SK-N-SH treated with all-trans-retinoic acid at 6 μM for 48 hours (cell line): ENCODE measurements at regions not wholly inside any gene's neighbourhood (a gene's known extent, or its start where the extent isn't known, plus 50 kb on each side); places are given as distances from the start of the nearest gene placed in this dataset.
A peak's percentile ranks its signal among the peaks of the same experiment; 100 is the strongest.

ENCODE experiments used
- ATAC-seq: fragments of 200-7000 bp; cut with Tn5 transposase; 3 replicates; pipeline ENCODE4 v1.9.1; 2020; ENCODE audit warnings: mild to moderate bottlenecking, moderate library complexity
- ARNTL ChIP-seq: fragments of 450-650 bp; formaldehyde crosslinking; IDR thresholded peaks from 2 replicates; pipeline ENCODE4 v1.5.0; 2020; ENCODE audit warnings: low read depth, mild to moderate bottlenecking, moderate library complexity, borderline replicate concordance
- CREB5 ChIP-seq: fragments of 250-450 bp; sonication (Bioruptor Pico); IDR thresholded peaks from 2 replicates; pipeline ENCODE4 v1.5.1; 2020; ENCODE audit warnings: low read depth, mild to moderate bottlenecking, moderate library complexity
- CSDC2 ChIP-seq: fragments of 250-450 bp; sonication (Bioruptor Pico); IDR thresholded peaks from 2 replicates; pipeline ENCODE4 v1.5.0; 2020; ENCODE audit warnings: mild to moderate bottlenecking, moderate library complexity
- CSRNP3 ChIP-seq: fragments of 250-450 bp; sonication (Bioruptor Pico); IDR thresholded peaks from 2 replicates; pipeline ENCODE4 v1.5.1; 2021; ENCODE audit warnings: mild to moderate bottlenecking, moderate library complexity
- GLIS3 ChIP-seq: fragments of 250-450 bp; sonication (Bioruptor Pico); IDR thresholded peaks from 2 replicates; pipeline ENCODE4 v1.5.0; 2020; ENCODE audit warnings: mild to moderate bottlenecking, moderate library complexity
- ISL1 ChIP-seq: fragments of 250-450 bp; sonication (Bioruptor Pico); IDR thresholded peaks from 2 replicates; pipeline ENCODE4 v2.1.2; 2022; ENCODE audit warnings: mild to moderate bottlenecking, moderate library complexity
- OSR1 ChIP-seq: fragments of 250-450 bp; sonication (Bioruptor Pico); IDR thresholded peaks from 2 replicates; pipeline ENCODE4 v1.8.0; 2022; ENCODE audit warnings: moderate library complexity, mild to moderate bottlenecking, inconsistent platforms
- PATZ1 ChIP-seq: fragments of 250-450 bp; sonication (Bioruptor Pico); IDR thresholded peaks from 2 replicates; pipeline ENCODE4 v1.8.0; 2020; ENCODE audit warnings: mild to moderate bottlenecking, moderate library complexity, borderline replicate concordance
- POU6F1 ChIP-seq: fragments of 250-450 bp; sonication (Bioruptor Pico); IDR thresholded peaks from 2 replicates; pipeline ENCODE4 v1.8.0; 2021; ENCODE audit warnings: low read depth, mild to moderate bottlenecking, moderate library complexity, borderline replicate concordance
- PPARA ChIP-seq: fragments of 250-450 bp; sonication (Bioruptor Pico); IDR thresholded peaks from 2 replicates; pipeline ENCODE4 v1.5.0; 2020; ENCODE audit warnings: mild to moderate bottlenecking, borderline replicate concordance
- RARB ChIP-seq: fragments of 250-450 bp; sonication (Bioruptor Pico); IDR thresholded peaks from 2 replicates; pipeline ENCODE4 v1.8.0; 2021; ENCODE audit warnings: mild to moderate bottlenecking, moderate library complexity
- SNAI2 ChIP-seq: fragments of 250-450 bp; sonication (Bioruptor Pico); IDR thresholded peaks from 2 replicates; pipeline ENCODE4 v1.5.0; 2020; ENCODE audit warnings: mild to moderate bottlenecking, moderate library complexity
- TCF4 ChIP-seq: fragments of 250-450 bp; sonication (Bioruptor Pico); IDR thresholded peaks from 2 replicates; pipeline ENCODE4 v1.8.0; 2021; ENCODE audit warnings: mild to moderate bottlenecking, moderate library complexity, borderline replicate concordance
- TOX ChIP-seq: fragments of 250-450 bp; sonication (Bioruptor Pico); IDR thresholded peaks from 2 replicates; pipeline ENCODE4 v1.8.0; 2021; ENCODE audit warnings: mild to moderate bottlenecking, moderate library complexity, borderline replicate concordance
- TSHZ2 ChIP-seq: fragments of 250-450 bp; sonication (Bioruptor Pico); IDR thresholded peaks from 2 replicates; pipeline ENCODE4 v1.5.0; 2020; ENCODE audit warnings: mild to moderate bottlenecking, moderate library complexity
- ZC3H10 ChIP-seq: fragments of 250-450 bp; sonication (Bioruptor Pico); IDR thresholded peaks from 2 replicates; pipeline ENCODE4 v1.5.1; 2021; ENCODE audit warnings: mild to moderate bottlenecking, moderate library complexity
- ZFP30 ChIP-seq: fragments of 450-650 bp; formaldehyde crosslinking; IDR thresholded peaks from 2 replicates; pipeline ENCODE4 v1.5.0; 2022; ENCODE audit warnings: mild to moderate bottlenecking, moderate library complexity
- ZNF565 ChIP-seq: fragments of 450-650 bp; formaldehyde crosslinking; conservative IDR thresholded peaks from 2 replicates; pipeline ENCODE4 v1.5.0; 2020; ENCODE audit warnings: low read depth, mild to moderate bottlenecking, moderate library complexity
- ZNF8 ChIP-seq: fragments of 450-650 bp; formaldehyde crosslinking; IDR thresholded peaks from 2 replicates; pipeline ENCODE4 v1.5.0; 2020; ENCODE audit warnings: mild to moderate bottlenecking, moderate library complexity

GRCh38 chr11:96736601-96737000 is 346.8 kb downstream of the JRKL start:
- TF ChIP-seq CSRNP3 (no peak), RARB (CRISPR knock-in tag) (no peak), TCF4 (CRISPR knock-in tag) (no peak), CREB5 (CRISPR knock-in tag) (no peak), ARNTL (CRISPR knock-in tag) (no peak)
- ATAC-seq = no peak

GRCh38 chr11:96738311-96738710 is 348.5 kb downstream of the JRKL start:
- no peak for ATAC-seq
- TF ChIP-seq ZC3H10 (CRISPR knock-in tag) = no peak
- TF ChIP-seq TOX = no peak
- no peak for TF ChIP-seq PPARA (CRISPR knock-in tag)
- TF ChIP-seq ZNF565 (CRISPR knock-in tag) = no peak
- no peak for TF ChIP-seq CSDC2 (CRISPR knock-in tag)
- no peak for TF ChIP-seq ZFP30 (CRISPR knock-in tag)
- no peak for TF ChIP-seq ZNF8 (CRISPR knock-in tag)
- TF ChIP-seq POU6F1 (CRISPR knock-in tag) = no peak
- no peak for TF ChIP-seq CSRNP3
- TF ChIP-seq CREB5 (CRISPR knock-in tag) = no peak

- TF ChIP-seq CSDC2 (CRISPR knock-in tag) (no peak), CSRNP3 (no peak), PATZ1 (CRISPR knock-in tag) (no peak), SNAI2 (CRISPR knock-in tag) (no peak), GLIS3 (CRISPR knock-in tag) (no peak), ISL1 (CRISPR knock-in tag) (no peak), ZNF565 (CRISPR knock-in tag) (no peak), ARNTL (CRISPR knock-in tag) (no peak), TCF4 (CRISPR knock-in tag) (no peak), RARB (CRISPR knock-in tag) (no peak), TSHZ2 (CRISPR knock-in tag) (no peak), ZNF8 (CRISPR knock-in tag) (no peak), CREB5 (CRISPR knock-in tag) (no peak), ZC3H10 (CRISPR knock-in tag) (no peak), TOX (no peak), POU6F1 (CRISPR knock-in tag) (no peak), OSR1 (CRISPR knock-in tag) (no peak)
- TF ChIP-seq, all 23 proteins: peak for 0
- ATAC-seq = peak; percentile 74
Measured at GRCh38 chr11:96741068-96741467, 351.3 kb downstream of the JRKL start.
